B cell (primary cell): ENCODE measurements at regions not wholly inside any gene's neighbourhood (a gene's known extent, or its start where the extent isn't known, plus 50 kb on each side); places are given as distances from the start of the nearest gene placed in this dataset.

Experiments used
- ATAC-seq: fragments of 200-7000 bp; cut with Tn5 transposase; one replicate; pipeline ENCODE4 v1.10.0; 2021; ENCODE audit warnings: low read depth, mild to moderate bottlenecking, moderate number of reproducible peaks, moderate library complexity
- CTCF ChIA-PET: fragments of 350-600 bp; sonication (Branson Sonifier 250); formaldehyde crosslinking; loops from one replicate; lab custom pipeline; 2021; ENCODE audit warnings: antibody characterized with exemption, inconsistent platforms; lab: Charles Lee
- POLR2A ChIA-PET: fragments of 350-600 bp; sonication (Branson Sonifier 250); formaldehyde crosslinking; loops from one replicate; lab custom pipeline; 2021; ENCODE audit warnings: antibody characterized with exemption; lab: Charles Lee
- DNase-seq: peaks from one replicate; pipeline ENCODE4 v3.0.0; 2013
- H2AFZ ChIP-seq: 2 replicates; pipeline ENCODE4 v1.6.1; 2012; ENCODE audit warnings: mild to moderate bottlenecking, low read depth, low read length; ENCODE audit not compliant: insufficient read depth, poor library complexity, severe bottlenecking
- H3K27ac ChIP-seq, 2 donors: 1 replicate in 1 of 2; 2 replicates in 1 of 2; pipeline ENCODE4 v1.5.1; 2012 to 2013; ENCODE audit warnings: low read length in 2 of 2, mild to moderate bottlenecking in 2 of 2, moderate library complexity in 1 of 2
- H3K27me3 ChIP-seq, 4 experiments: fragments of 200-600 bp in 1 of 4; sonication (generic) in 1 of 4; replicated peaks in 1 of 4; 1 replicate in 2 of 4; 2 replicates in 2 of 4; pipeline versions ENCODE4 v1.6.1 to v1.7.0; 2013 to 2016; ENCODE audit warnings: low read length in 3 of 4, mild to moderate bottlenecking in 2 of 4, mixed read lengths in 1 of 4, moderate library complexity in 1 of 4; ENCODE audit not compliant: insufficient read depth in 4 of 4, control insufficient read depth in 3 of 4; ENCODE audit errors: control extremely low read depth in 1 of 4
- H3K36me3 ChIP-seq, 2 experiments: replicated peaks in 1 of 2; 1 replicate in 1 of 2; 2 replicates in 1 of 2; pipeline versions ENCODE4 v1.6.1 to v1.7.1; 2013; ENCODE audit warnings: low read length in 1 of 2; ENCODE audit not compliant: insufficient read depth in 2 of 2, control insufficient read depth in 1 of 2; ENCODE audit errors: control extremely low read depth in 1 of 2, extremely low read depth in 1 of 2
- H3K4me1 ChIP-seq, 2 donors: fragments of 200-600 bp in 1 of 2; sonication (generic) in 1 of 2; 1 replicate in 1 of 2; 2 replicates in 1 of 2; pipeline versions ENCODE4 v1.5.1 to v1.6.1; 2013 to 2017; ENCODE audit warnings: low read length in 2 of 2; ENCODE audit not compliant: control insufficient read depth in 2 of 2, insufficient read depth in 2 of 2
- H3K4me2 ChIP-seq: replicated peaks from 2 replicates; pipeline ENCODE3; 2012; ENCODE audit warnings: mild to moderate bottlenecking, low read depth, low read length; ENCODE audit not compliant: poor library complexity, severe bottlenecking
- H3K4me3 ChIP-seq, 5 experiments: fragments of 200-600 bp in 1 of 5; sonication (generic) in 1 of 5; 1 replicate in 3 of 5; 2 replicates in 2 of 5; pipeline versions ENCODE4 v1.5.1 to v1.7.0; 2011 to 2016; ENCODE audit warnings: low read length in 4 of 5, mild to moderate bottlenecking in 4 of 5, low read depth in 2 of 5, control low read depth in 1 of 5, moderate library complexity in 1 of 5; ENCODE audit not compliant: insufficient read depth in 1 of 5; ENCODE audit errors: control extremely low read depth in 1 of 5, extremely low read depth in 1 of 5
- H3K79me2 ChIP-seq: fragments of 200-600 bp; sonication (generic); one replicate; pipeline ENCODE4 v1.6.0; 2016; ENCODE audit warnings: low read length; ENCODE audit not compliant: control insufficient read depth, insufficient read depth
- H3K9ac ChIP-seq: fragments of 200-600 bp; sonication (generic); 2 replicates; pipeline ENCODE4 v1.6.1; 2017; ENCODE audit warnings: mild to moderate bottlenecking, low read length, moderate library complexity
- H3K9me3 ChIP-seq, 3 donors: one replicate each; pipeline versions ENCODE4 v1.6.1 to v1.7.1; 2013; ENCODE audit warnings: low read length in 2 of 3; ENCODE audit not compliant: control insufficient read depth in 2 of 3, insufficient read depth in 1 of 3; ENCODE audit errors: control extremely low read depth in 1 of 3
- H4K20me1 ChIP-seq: 2 replicates; pipeline ENCODE4 v1.6.0; 2012; ENCODE audit warnings: mild to moderate bottlenecking, low read length; ENCODE audit not compliant: insufficient read depth, control insufficient read depth, poor library complexity, severe bottlenecking
- H3K27ac Mint-ChIP-seq: one replicate; pipeline ENCODE4 v1.8.0; 2021; ENCODE audit warnings: mixed read lengths
- H3K27me3 Mint-ChIP-seq: one replicate; pipeline ENCODE4 v1.8.0; 2021; ENCODE audit warnings: mixed read lengths
- H3K4me1 Mint-ChIP-seq: one replicate; pipeline ENCODE4 v1.8.0; 2021; ENCODE audit warnings: mixed read lengths
- H3K4me3 Mint-ChIP-seq: one replicate; pipeline ENCODE4 v1.8.0; 2021; ENCODE audit warnings: mixed read lengths
- H3K9me3 Mint-ChIP-seq: one replicate; pipeline ENCODE4 v1.8.0; 2022; ENCODE audit warnings: mixed read lengths; ENCODE audit not compliant: insufficient read depth
- CTCF ChIP-seq: fragments of 200-600 bp; IDR thresholded peaks from one replicate; pipeline ENCODE4 v1.8.0; 2022; ENCODE audit warnings: antibody characterized with exemption, mild to moderate bottlenecking
- EZH2 ChIP-seq: IDR thresholded peaks from 2 replicates; pipeline ENCODE4 v1.6.1; 2012; ENCODE audit warnings: borderline replicate concordance, low read depth, mild to moderate bottlenecking, moderate library complexity, low read length; ENCODE audit not compliant: insufficient read depth, poor library complexity, severe bottlenecking
- WGBS: methylation state at CpG from one replicate; pipeline ENCODE4 v1.1.5; 2013; ENCODE audit warnings: missing lambda C conversion rate; ENCODE audit not compliant: insufficient coverage; 5-methylcytosine and 5-hydroxymethylcytosine counted together
- intact Hi-C: fragments of 100-400 bp; cut with micrococcal nuclease; formaldehyde crosslinking; loops from one replicate; pipeline ENCODE4 v1.10.0; 2022

- H3K4me3 ChIP-seq: no peak overlapping the region
- H3K36me3 ChIP-seq: no peaks in the 10 kb centered on the region
- H3K27me3 ChIP-seq: no peaks in the 10 kb centered on the region
- intact Hi-C loops: no loop called here
- no peaks in the 10 kb centered on the region for H3K79me2 ChIP-seq
- CTCF ChIA-PET: no interaction called here
- no peaks in the 10 kb centered on the region for H3K27me3 Mint-ChIP-seq
- H4K20me1 ChIP-seq: no peaks in the 10 kb centered on the region
- no peaks in the 10 kb centered on the region for H3K9me3 ChIP-seq
- no peak for TF ChIP-seq EZH2
- H2AFZ ChIP-seq: no peak overlapping the region
- no peak overlapping the region for H3K4me3 Mint-ChIP-seq
- ATAC-seq (no peak), DNase-seq (no peak)
- no peak overlapping the region for H3K4me2 ChIP-seq
- no peak overlapping the region for H3K9ac ChIP-seq
- H3K27ac ChIP-seq: no peak overlapping the region
- H3K27ac Mint-ChIP-seq: no peak overlapping the region
- 98% methylated on average over 10 of the region's 10 CpGs for WGBS
- H3K4me1 Mint-ChIP-seq: peaks cover 7% of the 10 kb centered on the region
- H3K9me3 Mint-ChIP-seq: no peaks in the 10 kb centered on the region
- POLR2A ChIA-PET: no interaction called here
- peaks cover 0 to 10% of the 10 kb centered on the region in 2 donors for H3K4me1 ChIP-seq
Measured at GRCh38 chr5:133696782-133697507, 84.6 kb upstream of the FSTL4 start.

GRCh38 chr5:133696006-133696584, 83.8 kb upstream of the FSTL4 start:
- H3K27ac ChIP-seq: no peak overlapping the region
- no peak for TF ChIP-seq CTCF
- TF ChIP-seq EZH2: no peak
- Mint-ChIP-seq H3K9me3 (no peaks in the 10 kb centered on the region), H3K27ac (no peak overlapping the region), H3K4me3 (no peak overlapping the region), H3K27me3 (peaks cover 4% of the 10 kb centered on the region), H3K4me1 (peaks cover 7% of the 10 kb centered on the region)
- no peak overlapping the region for H3K4me3 ChIP-seq
- CTCF ChIA-PET: no interaction called here
- H4K20me1 ChIP-seq: no peaks in the 10 kb centered on the region
- H3K9ac ChIP-seq: no peak overlapping the region
- POLR2A ChIA-PET: no interaction called here
- no peaks in the 10 kb centered on the region for H3K79me2 ChIP-seq
- DNase-seq (no peak), ATAC-seq (no peak)
- no peak overlapping the region for H2AFZ ChIP-seq
- H3K4me1 ChIP-seq: peaks cover 0 to 10% of the 10 kb centered on the region in 2 donors
- H3K9me3 ChIP-seq: no peaks in the 10 kb centered on the region
- no peak overlapping the region for H3K4me2 ChIP-seq
- intact Hi-C loops: no loop called here
- no peaks in the 10 kb centered on the region for H3K36me3 ChIP-seq
- WGBS: 90% methylated on average over 8 of the region's 10 CpGs
- H3K27me3 ChIP-seq: no peaks in the 10 kb centered on the region
